ENCODE measurements at regions not wholly inside any gene's neighbourhood (a gene's known extent, or its start where the extent isn't known, plus 50 kb on each side); places are given as distances from the start of the nearest gene placed in this dataset.

DNA sequence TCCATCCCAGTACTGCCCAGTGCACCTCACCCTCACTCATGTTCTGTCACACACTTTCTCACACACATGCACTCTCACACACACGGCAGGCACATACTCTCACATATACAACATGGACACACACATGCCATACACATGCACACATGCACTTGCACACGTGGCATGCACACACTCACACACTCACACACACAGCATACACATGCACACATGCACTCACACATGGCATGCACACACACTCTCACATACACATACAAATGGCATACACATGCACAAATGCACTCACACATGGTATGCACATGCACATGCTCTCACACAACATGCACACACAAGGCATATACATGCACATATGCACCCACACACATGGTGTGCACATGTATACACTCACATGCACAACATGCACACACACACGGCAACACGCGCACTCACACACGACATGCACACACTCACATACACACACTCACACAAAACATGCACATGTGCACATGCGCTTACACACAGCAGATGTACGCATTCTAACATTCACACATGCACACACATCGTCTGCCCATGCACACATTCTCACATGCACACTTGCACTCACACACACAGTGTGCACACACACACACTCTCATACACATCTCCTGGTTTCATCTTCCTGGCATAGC, 131.7 kb upstream of the THBS2 start:
- TF ChIP-seq, protein P1, sequence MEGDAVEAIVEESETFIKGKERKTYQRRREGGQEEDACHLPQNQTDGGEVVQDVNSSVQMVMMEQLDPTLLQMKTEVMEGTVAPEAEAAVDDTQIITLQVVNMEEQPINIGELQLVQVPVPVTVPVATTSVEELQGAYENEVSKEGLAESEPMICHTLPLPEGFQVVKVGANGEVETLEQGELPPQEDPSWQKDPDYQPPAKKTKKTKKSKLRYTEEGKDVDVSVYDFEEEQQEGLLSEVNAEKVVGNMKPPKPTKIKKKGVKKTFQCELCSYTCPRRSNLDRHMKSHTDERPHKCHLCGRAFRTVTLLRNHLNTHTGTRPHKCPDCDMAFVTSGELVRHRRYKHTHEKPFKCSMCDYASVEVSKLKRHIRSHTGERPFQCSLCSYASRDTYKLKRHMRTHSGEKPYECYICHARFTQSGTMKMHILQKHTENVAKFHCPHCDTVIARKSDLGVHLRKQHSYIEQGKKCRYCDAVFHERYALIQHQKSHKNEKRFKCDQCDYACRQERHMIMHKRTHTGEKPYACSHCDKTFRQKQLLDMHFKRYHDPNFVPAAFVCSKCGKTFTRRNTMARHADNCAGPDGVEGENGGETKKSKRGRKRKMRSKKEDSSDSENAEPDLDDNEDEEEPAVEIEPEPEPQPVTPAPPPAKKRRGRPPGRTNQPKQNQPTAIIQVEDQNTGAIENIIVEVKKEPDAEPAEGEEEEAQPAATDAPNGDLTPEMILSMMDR (IDR thresholded peaks at IDR 0.05), result no peak
- TF ChIP-seq POLR2A (IDR thresholded peaks at IDR 0.05), result no peak
